ENCODE measurements at regions not wholly inside any gene's neighbourhood (a gene's known extent, or its start where the extent isn't known, plus 50 kb on each side); places are given as distances from the start of the nearest gene placed in this dataset.

GRCh38 chr3:7915356-7915755 lies 586.3 kb upstream of the LMCD1 start:
- DNase-seq: no peak

- DNase-seq: no peak
Measured at GRCh38 chr3:7917443-7918151, 584.0 kb upstream of the LMCD1 start.

GRCh38 chr3:7920211-7920610 lies 581.4 kb upstream of the LMCD1 start:
- DNase-seq: no peak

GRCh38 chr3:7924228-7924627 lies 577.4 kb upstream of the LMCD1 start:
- DNase-seq: no peak

- no peak for DNase-seq
Measured at GRCh38 chr3:7927015-7927414, 574.6 kb upstream of the LMCD1 start.

- DNase-seq: no peak
Measured at GRCh38 chr3:7927864-7928263, 573.8 kb upstream of the LMCD1 start.

GRCh38 chr3:7929319-7929889 lies 572.2 kb upstream of the LMCD1 start:
- DNase-seq: no peak

- DNase-seq: no peak
Measured at GRCh38 chr3:7934362-7934761, 567.3 kb upstream of the LMCD1 start.

- DNase-seq: no peak
Measured at GRCh38 chr3:7947930-7948329, 553.7 kb upstream of the LMCD1 start.

- no peak for DNase-seq
Measured at GRCh38 chr3:7950890-7951289, 550.7 kb upstream of the LMCD1 start.

GRCh38 chr3:7953449-7954014 lies 548.1 kb upstream of the LMCD1 start:
- DNase-seq: no peak

- DNase-seq: no peak
Measured at GRCh38 chr3:7957024-7957423, 544.6 kb upstream of the LMCD1 start.

GRCh38 chr3:7959094-7959493 lies 542.5 kb upstream of the LMCD1 start:
- no peak for DNase-seq

GRCh38 chr3:7960601-7961000 lies 541.0 kb upstream of the LMCD1 start:
- no peak for DNase-seq

GRCh38 chr3:7962301-7962700 lies 539.3 kb upstream of the LMCD1 start:
- DNase-seq: no peak

- no peak for DNase-seq
Measured at GRCh38 chr3:7964899-7965298, 536.7 kb upstream of the LMCD1 start.

- DNase-seq: no peak
Measured at GRCh38 chr3:7973006-7973405, 528.6 kb upstream of the LMCD1 start.

GRCh38 chr3:7977245-7978086 lies 524.2 kb upstream of the LMCD1 start:
- no peak for DNase-seq

- DNase-seq: no peak
Measured at GRCh38 chr3:7978087-7978422, 523.6 kb upstream of the LMCD1 start.

GRCh38 chr3:7982126-7982525 lies 519.5 kb upstream of the LMCD1 start:
- no peak for DNase-seq

- DNase-seq: no peak
Measured at GRCh38 chr3:7999384-7999783, 502.2 kb upstream of the LMCD1 start.

- DNase-seq: no peak
Measured at GRCh38 chr3:8001307-8001706, 500.3 kb upstream of the LMCD1 start.

GRCh38 chr3:8001712-8002111 lies 499.9 kb upstream of the LMCD1 start:
- DNase-seq: no peak

- no peak for DNase-seq
Measured at GRCh38 chr3:8011902-8012301, 489.7 kb upstream of the LMCD1 start.

All from SHP77 treated with DMSO at 0.1 percent for 48 hours (cell line).